Keratinocyte (primary cell): ENCODE measurements at regions not wholly inside any gene's neighbourhood (a gene's known extent, or its start where the extent isn't known, plus 50 kb on each side); places are given as distances from the start of the nearest gene placed in this dataset.

Source experiments
- DNase-seq: peaks from one replicate; pipeline ENCODE4 v3.0.0-alpha.2; 2011; ENCODE audit warnings: low read depth, missing footprints, low spot score
- FAIRE-seq: peaks from 2 replicates; lab custom pipeline; 2011; peaks lifted over from hg19 to GRCh38; lab: Jason Lieb, UNC
- H2AFZ ChIP-seq: 2 replicates; pipeline ENCODE4 v1.6.0; 2012; ENCODE audit warnings: low read length, control low read depth, inconsistent platforms; ENCODE audit not compliant: control insufficient read depth
- H3K27ac ChIP-seq: 2 replicates; pipeline ENCODE4 v1.5.1; 2011; ENCODE audit warnings: low read length; ENCODE audit not compliant: control insufficient read depth, insufficient read depth
- H3K27me3 ChIP-seq: 3 replicates; pipeline ENCODE4 v1.6.0; 2011; ENCODE audit warnings: low read length; ENCODE audit not compliant: control insufficient read depth, insufficient read depth; ENCODE audit errors: extremely low read depth
- H3K36me3 ChIP-seq, 2 experiments: 2 replicates in 1 of 2; 3 replicates in 1 of 2; pipeline ENCODE4 v1.5.1; 2011; ENCODE audit warnings: low read length in 2 of 2, mild to moderate bottlenecking in 1 of 2; ENCODE audit not compliant: control insufficient read depth in 2 of 2, insufficient read depth in 2 of 2; ENCODE audit errors: extremely low read depth in 1 of 2
- H3K4me1 ChIP-seq: 3 replicates; pipeline ENCODE4 v1.5.1; 2011; ENCODE audit warnings: low read length; ENCODE audit not compliant: control insufficient read depth, insufficient read depth; ENCODE audit errors: extremely low read depth
- H3K4me2 ChIP-seq: 3 replicates; pipeline ENCODE4 v1.6.0; 2011; ENCODE audit warnings: low read depth, low read length; ENCODE audit not compliant: control insufficient read depth, insufficient read depth; ENCODE audit errors: extremely low read depth
- H3K4me3 ChIP-seq, 3 experiments: fragments of 200-600 bp in 1 of 3; sonication (generic) in 1 of 3; 2 replicates in 2 of 3; 3 replicates in 1 of 3; pipeline ENCODE4 v1.5.1; 2011 to 2016; ENCODE audit warnings: low read length in 3 of 3, mild to moderate bottlenecking in 3 of 3, control low read depth in 2 of 3, inconsistent platforms in 1 of 3, low read depth in 1 of 3, mixed read lengths in 1 of 3, mixed run types in 1 of 3, moderate library complexity in 1 of 3; ENCODE audit not compliant: control insufficient read depth in 2 of 3, insufficient read depth in 2 of 3; ENCODE audit errors: extremely low read depth in 1 of 3
- H3K79me2 ChIP-seq: 2 replicates; pipeline ENCODE4 v1.6.0; 2012; ENCODE audit warnings: low read length; ENCODE audit not compliant: control insufficient read depth, insufficient read depth
- H3K9ac ChIP-seq: 3 replicates; pipeline ENCODE4 v1.6.0; 2011; ENCODE audit warnings: low read length; ENCODE audit not compliant: control insufficient read depth, insufficient read depth; ENCODE audit errors: extremely low read depth
- H3K9me1 ChIP-seq: 3 replicates; pipeline ENCODE4 v1.6.0; 2011; ENCODE audit warnings: low read length; ENCODE audit not compliant: control insufficient read depth, insufficient read depth; ENCODE audit errors: extremely low read depth
- H3K9me3 ChIP-seq: 2 replicates; pipeline ENCODE4 v1.5.1; 2012; ENCODE audit warnings: low read depth, low read length; ENCODE audit not compliant: control insufficient read depth
- H4K20me1 ChIP-seq: 3 replicates; pipeline ENCODE4 v1.6.0; 2011; ENCODE audit warnings: low read length; ENCODE audit not compliant: control insufficient read depth, insufficient read depth; ENCODE audit errors: extremely low read depth
- EZH2 ChIP-seq: IDR thresholded peaks from one replicate; pipeline ENCODE4 v1.6.1; 2012; ENCODE audit warnings: inconsistent platforms, mild to moderate bottlenecking, low read length, moderate library complexity
- dilution Hi-C: fragments of 300-500 bp; cut with MboI; formaldehyde crosslinking; loops from one replicate; pipeline ENCODE4 v1.7.0; 2020; ENCODE audit warnings: low sequenced_read_pairs; ENCODE audit not compliant: extremely low pct_ligation_motif_present
- TF ChIP-seq, protein P1 (sequence below), 3 experiments: IDR thresholded peaks in 1 of 3; conservative IDR thresholded peaks in 1 of 3; optimal IDR thresholded peaks in 1 of 3; 2 replicates in 2 of 3; 3 replicates in 1 of 3; pipeline versions ENCODE3 to v1.5.1; 2011; ENCODE audit warnings: low read length in 3 of 3, mild to moderate bottlenecking in 3 of 3, moderate library complexity in 2 of 3, control low read depth in 1 of 3, inconsistent platforms in 1 of 3; ENCODE audit not compliant: insufficient read depth in 2 of 3; ENCODE audit errors: extremely low read depth in 1 of 3

DNA sequence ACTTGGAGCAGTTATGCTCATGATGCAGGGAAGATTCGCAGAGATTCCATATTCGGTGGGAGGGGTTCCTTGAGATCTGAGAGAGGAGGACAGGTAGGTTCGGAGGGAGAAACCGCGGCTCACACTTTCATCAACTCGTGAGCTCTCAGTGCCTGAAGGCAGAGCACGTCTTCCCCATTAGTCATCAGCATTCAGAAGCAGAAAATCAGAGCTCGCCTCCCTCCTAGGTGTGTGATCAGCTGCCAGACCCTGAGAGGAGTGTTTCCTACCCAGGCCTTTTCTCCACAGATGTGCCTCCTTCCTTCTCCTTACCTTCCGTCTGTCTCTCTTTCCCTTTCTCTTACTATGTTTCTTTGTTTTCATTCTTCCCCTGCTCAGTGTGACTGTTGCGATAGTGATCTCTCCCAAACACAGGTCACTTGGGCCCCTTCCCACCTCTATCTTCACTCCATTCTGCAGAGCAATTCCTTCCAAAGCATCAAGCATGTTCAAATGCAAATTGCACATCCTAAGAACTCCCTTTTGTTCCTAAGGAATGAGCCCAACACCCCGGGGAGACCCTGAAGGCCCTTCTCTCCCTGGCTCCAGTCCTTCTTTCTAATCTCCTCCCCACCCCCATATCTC lies 389.5 kb downstream of the UQCRFS1 start:
- no peaks in the 10 kb centered on the region for H3K36me3 ChIP-seq
- H3K9me1 ChIP-seq: no peaks in the 10 kb centered on the region
- no peaks in the 10 kb centered on the region for H3K27me3 ChIP-seq
- H3K79me2 ChIP-seq: no peaks in the 10 kb centered on the region
- TF ChIP-seq, protein P1, sequence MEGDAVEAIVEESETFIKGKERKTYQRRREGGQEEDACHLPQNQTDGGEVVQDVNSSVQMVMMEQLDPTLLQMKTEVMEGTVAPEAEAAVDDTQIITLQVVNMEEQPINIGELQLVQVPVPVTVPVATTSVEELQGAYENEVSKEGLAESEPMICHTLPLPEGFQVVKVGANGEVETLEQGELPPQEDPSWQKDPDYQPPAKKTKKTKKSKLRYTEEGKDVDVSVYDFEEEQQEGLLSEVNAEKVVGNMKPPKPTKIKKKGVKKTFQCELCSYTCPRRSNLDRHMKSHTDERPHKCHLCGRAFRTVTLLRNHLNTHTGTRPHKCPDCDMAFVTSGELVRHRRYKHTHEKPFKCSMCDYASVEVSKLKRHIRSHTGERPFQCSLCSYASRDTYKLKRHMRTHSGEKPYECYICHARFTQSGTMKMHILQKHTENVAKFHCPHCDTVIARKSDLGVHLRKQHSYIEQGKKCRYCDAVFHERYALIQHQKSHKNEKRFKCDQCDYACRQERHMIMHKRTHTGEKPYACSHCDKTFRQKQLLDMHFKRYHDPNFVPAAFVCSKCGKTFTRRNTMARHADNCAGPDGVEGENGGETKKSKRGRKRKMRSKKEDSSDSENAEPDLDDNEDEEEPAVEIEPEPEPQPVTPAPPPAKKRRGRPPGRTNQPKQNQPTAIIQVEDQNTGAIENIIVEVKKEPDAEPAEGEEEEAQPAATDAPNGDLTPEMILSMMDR (optimal IDR thresholded peaks at IDR 0.05 in 1 of 3, IDR thresholded peaks at IDR 0.05 in 1 of 3, conservative IDR thresholded peaks at IDR 0.05 in 1 of 3; ENCODE audit: extremely low read depth in 1 of 3, insufficient read depth in 2 of 3, low read length in 3 of 3): no peak
- TF ChIP-seq EZH2: no peak
- dilution Hi-C loops: no loop called here
- H3K9me3 ChIP-seq: peaks cover 4% of the 10 kb centered on the region
- DNase-seq: no peak
- no peak overlapping the region for H3K27ac ChIP-seq
- no peak overlapping the region for H2AFZ ChIP-seq
- no peak overlapping the region for H3K4me3 ChIP-seq
- no peak overlapping the region for H3K4me2 ChIP-seq
- no peak for FAIRE-seq
- no peaks in the 10 kb centered on the region for H4K20me1 ChIP-seq
- H3K9ac ChIP-seq: no peak overlapping the region
- no peaks in the 10 kb centered on the region for H3K4me1 ChIP-seq

- dilution Hi-C loops: no loop called here
- H3K27me3 ChIP-seq: no peaks in the 10 kb centered on the region
- peaks cover 2% of the 10 kb centered on the region for H3K9me3 ChIP-seq
- H3K9ac ChIP-seq: no peak overlapping the region
- H3K36me3 ChIP-seq: no peaks in the 10 kb centered on the region
- H4K20me1 ChIP-seq: no peaks in the 10 kb centered on the region
- H3K79me2 ChIP-seq: no peaks in the 10 kb centered on the region
- no peak for TF ChIP-seq EZH2
- TF ChIP-seq, protein P1 (optimal IDR thresholded peaks at IDR 0.05 in 1 of 3, IDR thresholded peaks at IDR 0.05 in 1 of 3, conservative IDR thresholded peaks at IDR 0.05 in 1 of 3; ENCODE audit: extremely low read depth in 1 of 3, insufficient read depth in 2 of 3, low read length in 3 of 3): no peak
- H3K4me3 ChIP-seq: no peak overlapping the region
- H3K4me1 ChIP-seq: no peaks in the 10 kb centered on the region
- no peaks in the 10 kb centered on the region for H3K9me1 ChIP-seq
- H3K27ac ChIP-seq: no peak overlapping the region
- no peak overlapping the region for H3K4me2 ChIP-seq
- FAIRE-seq (no peak), DNase-seq (no peak)
- H2AFZ ChIP-seq: no peak overlapping the region
These were observed 392.7 kb downstream of the UQCRFS1 start for GRCh38 chr19:28820289-28820688.
